ENCODE measurements at regions not wholly inside any gene's neighbourhood (a gene's known extent, or its start where the extent isn't known, plus 50 kb on each side); places are given as distances from the start of the nearest gene placed in this dataset.

GRCh38 chr10:125214283-125214570 lies 53.9 kb upstream of the CTBP2 start:
- Histone ChIP-seq H3K27ac (no peak overlapping the region), H3K9ac (ENCODE audit: insufficient read length) (no peak overlapping the region), H3K4me3 (no peak overlapping the region), H3K36me3 (ENCODE audit: insufficient read depth, low read length) (no peaks in the 10 kb centered on the region), H3K9me3 (ENCODE audit: low read depth, low read length) (no peaks in the 10 kb centered on the region)
- DNase-seq (ENCODE audit: low read depth, low spot score), result no peak
- TF ChIP-seq FOXP2 (optimal IDR thresholded peaks at IDR 0.05; ENCODE audit: control extremely low read depth, extremely low read length, insufficient read depth), result no peak
- TF ChIP-seq POLR2AphosphoS5 (IDR thresholded peaks at IDR 0.05; ENCODE audit: borderline replicate concordance, low read depth, low read length), result no peak
- TF ChIP-seq EZH2 (IDR thresholded peaks at IDR 0.05), result no peak

GRCh38 chr10:125213541-125214282 lies 53.3 kb upstream of the CTBP2 start:
- H3K27ac ChIP-seq, result no peak overlapping the region
- TF ChIP-seq POLR2AphosphoS5 (IDR thresholded peaks at IDR 0.05; ENCODE audit: borderline replicate concordance, low read depth, low read length) (no peak), FOXP2 (optimal IDR thresholded peaks at IDR 0.05; ENCODE audit: control extremely low read depth, extremely low read length, insufficient read depth) (no peak), EZH2 (IDR thresholded peaks at IDR 0.05) (no peak)

GRCh38 chr10:125212150-125212809 lies 51.9 kb upstream of the CTBP2 start:
- no peak overlapping the region for H3K4me3 ChIP-seq
- H3K36me3 ChIP-seq (ENCODE audit: insufficient read depth, low read length), result no peaks in the 10 kb centered on the region
- H3K9ac ChIP-seq (ENCODE audit: insufficient read length), result no peak overlapping the region
- TF ChIP-seq EZH2 (IDR thresholded peaks at IDR 0.05), result no peak
- TF ChIP-seq FOXP2 (optimal IDR thresholded peaks at IDR 0.05; ENCODE audit: control extremely low read depth, extremely low read length, insufficient read depth), result no peak
- no peak for TF ChIP-seq POLR2AphosphoS5 (IDR thresholded peaks at IDR 0.05; ENCODE audit: borderline replicate concordance, low read depth, low read length)
- no peaks in the 10 kb centered on the region for H3K9me3 ChIP-seq (ENCODE audit: low read depth, low read length)
- no peak for DNase-seq (ENCODE audit: low read depth, low spot score)
- no peak overlapping the region for H3K27ac ChIP-seq

More at GRCh38 chr10:125213541-125214282, 53.3 kb upstream of the CTBP2 start:
- Histone ChIP-seq H3K9me3 (ENCODE audit: low read depth, low read length) (no peaks in the 10 kb centered on the region), H3K36me3 (ENCODE audit: insufficient read depth, low read length) (no peaks in the 10 kb centered on the region), H3K4me3 (no peak overlapping the region), H3K9ac (ENCODE audit: insufficient read length) (no peak overlapping the region)
- no peak for DNase-seq (ENCODE audit: low read depth, low spot score)

All from SK-N-MC (cell line).